Adrenal gland (tissue), 9 donors: ENCODE measurements at regions not wholly inside any gene's neighbourhood (a gene's known extent, or its start where the extent isn't known, plus 50 kb on each side); places are given as distances from the start of the nearest gene placed in this dataset.

Experiments used
- DNase-seq, 7 donors: peaks; one replicate each; pipeline ENCODE4 v3.0.0-alpha.2; 2019 to 2020
- H3K27ac ChIP-seq, 5 donors: fragments of 200-600 bp; sonication (generic) in 4 of 5; 1 replicate in 3 of 5; 2 replicates in 2 of 5; pipeline versions ENCODE4 v1.5.1 to v1.8.0; 2016 to 2020; ENCODE audit warnings: mild to moderate bottlenecking in 1 of 5
- H3K27me3 ChIP-seq: fragments of 200-600 bp; 2 replicates; pipeline ENCODE4 v1.8.0; 2021
- H3K36me3 ChIP-seq, 2 donors: fragments of 200-600 bp; replicated peaks in 1 of 2; 1 replicate in 1 of 2; 2 replicates in 1 of 2; pipeline versions ENCODE4 v1.5.1 to v1.8.0; 2018 to 2022
- H3K4me1 ChIP-seq, 2 donors: fragments of 200-600 bp; replicated peaks in 1 of 2; 1 replicate in 1 of 2; 2 replicates in 1 of 2; pipeline versions ENCODE4 v1.5.1 to v1.8.0; 2018 to 2021
- H3K4me3 ChIP-seq, 4 donors: fragments of 200-600 bp; sonication (generic) in 3 of 4; one replicate each; pipeline ENCODE4 v1.5.1; 2016 to 2018
- H3K9me3 ChIP-seq, 3 donors: fragments of 200-600 bp; sonication (generic) in 1 of 3; replicated peaks in 1 of 3; 1 replicate in 2 of 3; 2 replicates in 1 of 3; pipeline versions ENCODE4 v1.5.1 to v1.8.0; 2016 to 2021
- CTCF ChIP-seq, 6 experiments: fragments of 450-650 bp in 4 of 6; fragments of 200-600 bp in 2 of 6; sonication (generic) in 1 of 6; IDR thresholded peaks; 1 replicate in 5 of 6; 2 replicates in 1 of 6; pipeline versions ENCODE4 v1.5.1 to v1.8.0; 2016 to 2021; ENCODE audit warnings: antibody characterized with exemption in 6 of 6, mild to moderate bottlenecking in 2 of 6, moderate library complexity in 1 of 6
- POLR2A ChIP-seq, 2 donors: fragments of 450-650 bp; IDR thresholded peaks; one replicate each; pipeline ENCODE4 v1.6.1; 2017; ENCODE audit warnings: antibody characterized with exemption in 2 of 2, mild to moderate bottlenecking in 2 of 2, moderate library complexity in 1 of 2
- WGBS, 4 donors: extraction: QIAGEN DNeasy Blood & Tissue Kit in 2 of 4; methylation state at CpG; one replicate each; pipeline versions ENCODE4 v1.1.5 to v1.1.7; 2013 to 2017; 5-methylcytosine and 5-hydroxymethylcytosine counted together
- intact Hi-C, 2 donors: fragments of 100-400 bp; cut with DNase I; formaldehyde crosslinking; loops; one replicate each; pipeline versions ENCODE4 v1.14.1 to v1.15.0; 2022 to 2023
- donor health status: healthy with polysubstance abuse.
- donor health status: Bipolar disorder and iron deficiency.
- donor health status: DM: yes; HTN: yes; CAD: no.
- donor health status: DM: no; HTN: no; CAD: no.
- donor health status: DM: no; HTN: no; CAD: no.

GRCh38 chr18:29313312-29313711 lies 1136.4 kb upstream of the CDH2 start:
- no peak for DNase-seq
- Histone ChIP-seq H3K36me3 (no peaks in the 10 kb centered on the region), H3K4me1 (no peaks in the 10 kb centered on the region), H3K4me3 (no peak overlapping the region), H3K9me3 (no peaks in the 10 kb centered on the region), H3K27me3 (no peaks in the 10 kb centered on the region), H3K27ac (no peak overlapping the region)
- no peak for TF ChIP-seq POLR2A (IDR thresholded peaks at IDR 0.05)
- no peak for TF ChIP-seq CTCF (IDR thresholded peaks at IDR 0.05)
- 68 to 95% (median 82%) methylated on average over 1 of the region's 1 CpG for WGBS, 4 donors
- intact Hi-C loops, result no loop called here

- TF ChIP-seq POLR2A (IDR thresholded peaks at IDR 0.05) (no peak), CTCF (IDR thresholded peaks at IDR 0.05) (no peak)
- 71 to 81% (median 78%) methylated on average over 2 of the region's 2 CpGs for WGBS, 4 donors
- no peak for DNase-seq
- H3K4me1 ChIP-seq, result no peaks in the 10 kb centered on the region
- no peaks in the 10 kb centered on the region for H3K27me3 ChIP-seq
- no peaks in the 10 kb centered on the region for H3K36me3 ChIP-seq
- no peaks in the 10 kb centered on the region for H3K9me3 ChIP-seq
- H3K27ac ChIP-seq, result no peak overlapping the region
- intact Hi-C loops, result no loop called here
- H3K4me3 ChIP-seq, result no peak overlapping the region
Observed at GRCh38 chr18:29311580-29311979, 1134.7 kb upstream of the CDH2 start.

- no peaks in the 10 kb centered on the region for H3K36me3 ChIP-seq
- TF ChIP-seq POLR2A (IDR thresholded peaks at IDR 0.05), result no peak
- no peak for TF ChIP-seq CTCF (IDR thresholded peaks at IDR 0.05)
- no peak overlapping the region for H3K4me3 ChIP-seq
- no peaks in the 10 kb centered on the region for H3K9me3 ChIP-seq
- H3K4me1 ChIP-seq, result no peaks in the 10 kb centered on the region
- intact Hi-C loops, result no loop called here
- WGBS, 4 donors, result 21 to 41% (median 36%) methylated on average over 1 of the region's 1 CpG
- no peak overlapping the region for H3K27ac ChIP-seq
- H3K27me3 ChIP-seq, result no peaks in the 10 kb centered on the region
- DNase-seq, result no peak
Observed at GRCh38 chr18:29309366-29309765, 1132.4 kb upstream of the CDH2 start.

GRCh38 chr18:29307982-29308381 lies 1131.1 kb upstream of the CDH2 start:
- 66 to 84% (median 80%) methylated on average over 1 of the region's 1 CpG for WGBS, 4 donors
- TF ChIP-seq CTCF (IDR thresholded peaks at IDR 0.05) (no peak), POLR2A (IDR thresholded peaks at IDR 0.05) (no peak)
- intact Hi-C loops, result no loop called here
- no peaks in the 10 kb centered on the region for H3K27me3 ChIP-seq
- H3K9me3 ChIP-seq, result no peaks in the 10 kb centered on the region
- no peak overlapping the region for H3K4me3 ChIP-seq
- H3K4me1 ChIP-seq, result no peaks in the 10 kb centered on the region
- no peak overlapping the region for H3K27ac ChIP-seq
- no peak for DNase-seq
- H3K36me3 ChIP-seq, result no peaks in the 10 kb centered on the region
